DOHH2 (cell line): ENCODE measurements at regions not wholly inside any gene's neighbourhood (a gene's known extent, or its start where the extent isn't known, plus 50 kb on each side); places are given as distances from the start of the nearest gene placed in this dataset.

Experiments
- H3F3A ChIP-seq: fragments of 200-600 bp; sonication (generic), shearing (Covaris generic); 2 replicates; pipeline ENCODE4 v1.6.0; 2016; ENCODE audit warnings: antibody characterized with exemption, mild to moderate bottlenecking; ENCODE audit not compliant: control insufficient read depth, insufficient read depth
- H3K27ac ChIP-seq: fragments of 200-600 bp; sonication (generic); 2 replicates; pipeline ENCODE4 v1.5.1; 2014; ENCODE audit warnings: low read depth, mild to moderate bottlenecking, low read length, moderate library complexity
- H3K27me3 ChIP-seq: fragments of 200-600 bp; sonication (generic); 2 replicates; pipeline ENCODE4 v1.6.1; 2014; ENCODE audit warnings: mild to moderate bottlenecking, low read length, mixed read lengths; ENCODE audit not compliant: control insufficient read depth
- H3K36me3 ChIP-seq: fragments of 200-600 bp; sonication (generic); 2 replicates; pipeline ENCODE4 v1.6.1; 2014; ENCODE audit warnings: mild to moderate bottlenecking, low read length, moderate library complexity, mixed read lengths; ENCODE audit not compliant: control insufficient read depth
- H3K4me1 ChIP-seq: fragments of 200-600 bp; sonication (generic); 2 replicates; pipeline ENCODE4 v1.6.1; 2014; ENCODE audit warnings: mild to moderate bottlenecking, low read length, mixed read lengths; ENCODE audit not compliant: control insufficient read depth
- H3K4me2 ChIP-seq: fragments of 200-600 bp; sonication (generic); 2 replicates; pipeline ENCODE4 v1.6.0; 2014; ENCODE audit warnings: mild to moderate bottlenecking, low read length, moderate library complexity
- H3K4me3 ChIP-seq: fragments of 200-600 bp; sonication (generic); 2 replicates; pipeline ENCODE4 v1.5.1; 2014; ENCODE audit warnings: mild to moderate bottlenecking, low read length, mixed read lengths
- H3K79me2 ChIP-seq: fragments of 200-600 bp; sonication (generic); 2 replicates; pipeline ENCODE4 v1.6.1; 2014; ENCODE audit warnings: mild to moderate bottlenecking, low read length, mixed read lengths; ENCODE audit not compliant: control insufficient read depth
- H3K9me2 ChIP-seq: fragments of 200-600 bp; sonication (generic); replicated peaks from 2 replicates; pipeline ENCODE4 v1.6.1; 2014; ENCODE audit warnings: mild to moderate bottlenecking, low read length, mixed read lengths; ENCODE audit not compliant: control insufficient read depth
- H3K9me3 ChIP-seq: fragments of 200-600 bp; sonication (generic); 2 replicates; pipeline ENCODE4 v1.6.1; 2014; ENCODE audit warnings: antibody characterized with exemption, low read length, mixed read lengths; ENCODE audit not compliant: control insufficient read depth, insufficient read depth
- H4K20me1 ChIP-seq: fragments of 200-600 bp; sonication (generic); 2 replicates; pipeline ENCODE4 v1.6.0; 2014; ENCODE audit warnings: low read depth, mild to moderate bottlenecking, antibody characterized with exemption, low read length, moderate library complexity; ENCODE audit not compliant: control insufficient read depth, insufficient read depth
- CTCF ChIP-seq: fragments of 200-600 bp; sonication (generic); IDR thresholded peaks from one replicate; pipeline ENCODE4 v1.5.1; 2014; ENCODE audit warnings: antibody characterized with exemption, mild to moderate bottlenecking, low read depth, low read length; ENCODE audit not compliant: poor library complexity, severe bottlenecking
- EZH2phosphoT487 ChIP-seq: fragments of 200-600 bp; sonication (generic); IDR thresholded peaks from 2 replicates; pipeline ENCODE4 v1.6.1; 2017; ENCODE audit warnings: borderline replicate concordance, mild to moderate bottlenecking, antibody characterized with exemption, low read length, moderate library complexity, mixed read lengths

- H3K9me3 ChIP-seq: 0 out of 2 replicates have a peak, but pooled peaks cover under 1% of the 10 kb centered on the region
- no peak overlapping the region for H3K27ac ChIP-seq
- no peaks in the 10 kb centered on the region for H3K36me3 ChIP-seq
- no peak for TF ChIP-seq EZH2phosphoT487
- H3K27me3 ChIP-seq: no peaks in the 10 kb centered on the region
- no peaks in the 10 kb centered on the region for H3K9me2 ChIP-seq
- no peaks in the 10 kb centered on the region for H4K20me1 ChIP-seq
- H3K4me3 ChIP-seq: no peak overlapping the region
- H3K79me2 ChIP-seq: no peaks in the 10 kb centered on the region
- no peaks in the 10 kb centered on the region for H3K4me1 ChIP-seq
- no peaks in the 10 kb centered on the region for H3F3A ChIP-seq
- H3K4me2 ChIP-seq: no peak overlapping the region
These were observed 633.1 kb upstream of the TYRP1 start for GRCh38 chr9:12060067-12060466.

GRCh38 chr9:12060811-12061210, 632.4 kb upstream of the TYRP1 start:
- H3K36me3 ChIP-seq: no peaks in the 10 kb centered on the region
- no peaks in the 10 kb centered on the region for H4K20me1 ChIP-seq
- H3K79me2 ChIP-seq: no peaks in the 10 kb centered on the region
- no peaks in the 10 kb centered on the region for H3K9me3 ChIP-seq
- H3K27ac ChIP-seq: no peak overlapping the region
- H3K4me3 ChIP-seq: no peak overlapping the region
- no peaks in the 10 kb centered on the region for H3K27me3 ChIP-seq
- no peaks in the 10 kb centered on the region for H3K9me2 ChIP-seq
- no peak for TF ChIP-seq CTCF
- TF ChIP-seq EZH2phosphoT487: no peak
- no peak overlapping the region for H3K4me2 ChIP-seq
- no peaks in the 10 kb centered on the region for H3K4me1 ChIP-seq
- no peaks in the 10 kb centered on the region for H3F3A ChIP-seq

- H3K27me3 ChIP-seq: no peaks in the 10 kb centered on the region
- no peak overlapping the region for H3K4me3 ChIP-seq
- no peaks in the 10 kb centered on the region for H3K36me3 ChIP-seq
- no peaks in the 10 kb centered on the region for H4K20me1 ChIP-seq
- H3F3A ChIP-seq: no peaks in the 10 kb centered on the region
- TF ChIP-seq CTCF: no peak
- H3K4me1 ChIP-seq: no peaks in the 10 kb centered on the region
- H3K27ac ChIP-seq: no peak overlapping the region
- no peaks in the 10 kb centered on the region for H3K9me3 ChIP-seq
- no peaks in the 10 kb centered on the region for H3K9me2 ChIP-seq
- no peak overlapping the region for H3K4me2 ChIP-seq
- H3K79me2 ChIP-seq: no peaks in the 10 kb centered on the region
These were observed 628.1 kb upstream of the TYRP1 start for GRCh38 chr9:12065050-12065449.

- no peaks in the 10 kb centered on the region for H3F3A ChIP-seq
- no peaks in the 10 kb centered on the region for H4K20me1 ChIP-seq
- no peaks in the 10 kb centered on the region for H3K4me1 ChIP-seq
- H3K79me2 ChIP-seq: no peaks in the 10 kb centered on the region
- H3K4me2 ChIP-seq: no peak overlapping the region
- no peak for TF ChIP-seq CTCF
- no peak for TF ChIP-seq EZH2phosphoT487
- no peaks in the 10 kb centered on the region for H3K9me3 ChIP-seq
- no peak overlapping the region for H3K4me3 ChIP-seq
- H3K27ac ChIP-seq: no peak overlapping the region
- no peaks in the 10 kb centered on the region for H3K9me2 ChIP-seq
- H3K27me3 ChIP-seq: no peaks in the 10 kb centered on the region
- no peaks in the 10 kb centered on the region for H3K36me3 ChIP-seq
These were observed 627.5 kb upstream of the TYRP1 start for GRCh38 chr9:12065686-12066085.
